ENCODE measurements at regions not wholly inside any gene's neighbourhood (a gene's known extent, or its start where the extent isn't known, plus 50 kb on each side); places are given as distances from the start of the nearest gene placed in this dataset.

DNA sequence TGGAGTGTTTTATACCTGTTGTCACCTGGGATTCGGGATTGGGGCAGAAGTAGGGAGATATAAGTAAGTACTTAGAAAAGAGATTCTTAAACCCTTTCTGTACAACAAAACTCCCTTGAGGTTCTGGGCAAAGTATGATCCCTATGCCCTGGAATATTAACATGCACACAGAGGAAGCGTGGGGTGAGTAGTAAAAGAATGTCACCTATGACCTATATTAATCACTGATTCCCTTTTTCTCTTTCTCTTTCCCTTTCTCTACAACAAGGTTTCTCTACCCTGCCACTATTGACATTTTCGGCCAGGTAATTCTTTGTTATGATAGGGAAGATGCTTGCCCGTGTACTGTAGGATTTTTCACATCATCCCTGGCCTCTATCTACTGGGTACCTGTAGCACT lies 209.7 kb upstream of the PLET1 start:
- no peak for DNase-seq

DNA sequence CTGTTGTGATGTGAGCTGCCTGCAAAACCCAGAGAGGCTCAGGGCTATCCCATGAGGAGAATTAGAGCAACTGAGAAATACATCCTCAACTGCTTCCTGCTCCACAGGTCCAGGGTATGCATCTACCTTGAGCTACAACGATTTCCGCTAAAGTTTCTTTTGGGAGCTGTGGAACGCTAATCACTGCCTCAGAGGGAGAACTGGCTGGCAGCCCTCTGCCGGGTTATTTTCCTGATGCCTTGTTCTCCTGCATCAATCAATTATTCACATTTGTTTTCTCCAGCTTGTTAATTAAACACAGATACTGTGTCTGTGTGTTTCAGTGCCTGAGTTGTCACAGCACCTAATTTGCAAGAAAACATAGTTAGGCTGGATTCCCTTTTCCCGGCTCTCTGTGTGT lies 211.1 kb upstream of the PLET1 start:
- DNase-seq: no peak

DNA sequence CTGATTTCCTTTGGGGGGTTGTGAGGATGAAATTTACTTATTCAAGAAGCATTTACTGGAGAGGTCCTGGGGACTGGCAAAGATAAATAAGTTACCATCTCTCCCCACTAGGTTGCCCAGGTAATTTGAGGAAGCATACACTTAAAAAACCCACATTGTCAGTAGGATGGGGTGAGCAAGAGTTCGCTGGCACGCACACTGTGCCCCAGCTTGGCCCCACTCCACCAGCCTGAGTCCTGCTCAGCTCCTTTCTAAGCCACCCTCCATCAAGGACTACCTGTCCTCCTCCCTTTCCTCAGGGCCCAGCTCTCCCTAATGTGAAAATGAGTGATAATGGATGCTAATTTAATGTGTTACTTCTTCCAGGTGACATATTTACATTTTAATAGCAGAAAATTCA lies 216.5 kb upstream of the PLET1 start:
- no peak for DNase-seq

DNA sequence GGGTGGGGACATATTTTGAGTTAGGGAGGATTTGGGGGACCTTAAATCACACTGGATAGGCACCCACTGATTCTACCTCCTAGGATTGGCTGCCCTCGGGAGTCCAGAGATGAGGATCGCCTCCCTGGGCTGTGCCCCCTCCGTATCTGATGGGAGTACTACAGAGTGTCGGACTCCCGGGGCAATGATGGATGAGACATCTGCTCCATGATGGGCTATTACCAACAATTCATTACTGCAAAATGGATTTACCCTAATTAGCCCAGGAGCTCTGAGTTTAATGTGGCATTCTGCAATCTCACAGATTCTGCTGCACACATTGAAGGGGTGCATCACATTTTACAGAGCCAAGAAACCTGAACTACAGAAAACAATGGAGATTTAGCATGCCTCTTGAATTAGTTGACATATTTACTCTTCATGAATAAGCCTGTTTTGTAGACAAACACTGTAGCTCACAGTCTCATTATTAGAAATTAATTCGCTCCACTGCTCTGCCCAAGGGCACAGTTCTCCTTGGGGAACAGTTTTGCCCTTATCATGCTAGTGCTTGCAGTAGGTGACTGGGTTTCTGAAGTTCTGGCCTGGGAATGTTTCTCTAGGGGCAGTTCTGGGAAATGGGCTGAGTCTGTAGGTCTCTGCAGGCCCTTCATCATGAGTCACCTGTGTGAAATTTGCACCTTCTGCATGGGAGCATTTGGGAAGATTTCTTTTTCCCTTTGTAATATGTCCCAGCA lies 217.1 kb upstream of the PLET1 start:
- DNase-seq: no peak

DNA sequence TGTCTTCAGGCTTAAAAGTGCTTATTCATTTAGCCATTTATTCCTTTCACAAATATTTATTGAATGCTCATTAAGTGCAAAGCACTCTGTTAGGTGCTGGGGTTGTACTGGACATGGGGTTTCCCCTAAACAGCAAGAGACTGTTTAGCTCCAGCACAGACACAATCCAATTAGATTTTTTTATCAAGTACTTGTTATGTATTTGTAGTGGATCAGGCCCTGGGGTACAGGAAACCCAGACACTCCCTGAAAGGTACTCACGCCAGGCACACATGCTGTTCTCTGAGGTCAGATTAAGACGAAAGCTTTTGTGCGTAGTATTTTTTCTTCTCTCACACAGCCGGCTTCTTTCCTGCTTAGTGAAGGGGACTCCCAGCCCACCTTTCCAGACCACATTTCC lies 218.1 kb upstream of the PLET1 start:
- DNase-seq: no peak

DNA sequence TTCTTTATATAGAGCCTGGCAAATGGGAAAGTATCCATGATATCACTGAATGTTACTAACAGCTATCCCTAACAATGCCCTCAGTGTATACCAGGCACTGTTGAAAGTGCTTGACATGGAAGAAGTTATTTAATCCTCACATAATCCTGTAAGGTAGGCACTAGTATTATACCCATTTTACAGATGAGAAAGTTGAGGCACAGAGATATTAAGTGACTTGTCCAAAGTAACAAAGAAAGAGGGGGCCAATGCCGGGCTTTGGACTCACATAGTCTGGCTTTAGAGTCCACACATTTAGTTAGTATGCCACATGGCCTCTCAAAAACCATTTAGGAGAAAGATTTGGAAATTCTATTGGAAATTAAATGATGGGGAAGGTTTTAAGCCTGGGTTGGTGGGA lies 220.8 kb upstream of the PLET1 start:
- DNase-seq: no peak

DNA sequence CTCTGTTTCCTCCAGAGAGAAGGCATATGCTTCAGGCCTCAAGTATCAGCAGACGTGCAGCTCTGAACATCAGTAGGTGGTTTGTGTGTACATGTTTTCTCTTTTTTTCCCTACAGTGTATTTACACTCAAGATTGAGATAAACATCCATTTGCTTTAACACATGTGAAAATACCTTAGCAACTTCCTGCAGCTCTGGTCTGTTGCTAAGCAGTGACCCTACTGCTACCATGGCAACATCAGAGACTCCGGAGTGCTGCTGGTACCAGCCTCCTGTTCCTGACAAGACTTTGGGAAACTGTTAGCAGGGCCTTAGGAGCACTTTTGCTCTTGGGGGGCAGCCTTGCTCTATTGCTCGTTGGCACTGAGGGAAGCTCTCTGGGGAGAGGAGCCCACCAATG lies 221.2 kb upstream of the PLET1 start:
- DNase-seq: no peak

DNA sequence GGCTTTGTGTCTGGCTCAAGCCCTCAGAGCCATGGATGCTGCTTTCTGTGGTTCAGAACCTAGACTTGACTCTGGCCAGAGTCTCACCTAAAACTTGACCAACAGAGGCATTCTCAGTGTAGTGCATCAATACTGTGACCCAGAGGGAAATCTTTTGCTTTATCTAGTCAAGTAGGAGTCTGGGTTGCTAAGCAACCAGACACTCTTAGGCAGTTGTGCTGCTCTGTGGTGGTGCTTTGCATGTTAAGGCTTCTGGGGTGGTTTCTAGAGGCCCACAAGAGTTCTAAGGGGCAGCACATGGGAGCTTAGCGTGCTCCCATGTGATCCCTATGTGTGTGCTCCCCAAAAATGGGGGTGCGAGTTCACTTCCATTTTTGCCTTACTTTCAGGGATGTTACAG lies 224.6 kb upstream of the PLET1 start:
- DNase-seq: no peak

DNA sequence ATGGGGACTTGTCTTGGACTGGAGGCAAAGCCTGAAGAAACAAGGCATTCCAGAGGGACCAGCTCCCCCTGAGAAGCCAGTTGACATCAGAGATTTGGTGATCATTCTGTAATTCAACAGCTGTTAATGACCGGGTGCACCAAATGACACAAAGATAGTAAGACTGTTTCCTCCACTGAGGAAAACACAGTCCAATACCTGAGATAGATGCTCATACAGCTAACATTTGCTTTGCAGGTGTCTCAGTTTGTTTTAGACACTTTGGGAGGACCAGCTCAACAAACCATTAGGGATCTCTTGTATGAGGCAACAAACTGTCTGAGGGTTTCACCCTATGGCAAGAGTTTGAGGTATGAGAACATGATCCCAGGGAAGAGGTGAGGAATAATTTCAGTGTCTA lies 237.2 kb upstream of the PLET1 start:
- DNase-seq: no peak

DNA sequence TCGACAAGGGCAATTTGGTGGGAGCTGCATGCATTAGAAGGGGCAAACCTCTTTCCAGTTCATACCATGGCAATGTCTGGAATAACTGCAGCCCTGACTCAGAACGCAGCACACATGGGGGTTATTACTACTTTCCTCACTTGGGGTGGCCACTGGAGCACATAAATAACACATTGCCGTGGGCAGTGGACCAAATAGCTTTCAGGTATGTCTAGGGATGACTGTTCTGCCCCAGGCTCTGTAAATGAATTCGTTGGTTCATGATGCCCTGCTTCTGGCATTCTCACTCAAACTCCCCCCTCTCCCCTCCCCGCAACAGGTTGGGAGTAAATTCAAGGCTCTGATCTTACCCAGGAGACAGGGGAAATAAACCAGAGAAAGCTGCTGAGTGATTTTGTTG lies 238.0 kb upstream of the PLET1 start:
- no peak for DNase-seq

DNA sequence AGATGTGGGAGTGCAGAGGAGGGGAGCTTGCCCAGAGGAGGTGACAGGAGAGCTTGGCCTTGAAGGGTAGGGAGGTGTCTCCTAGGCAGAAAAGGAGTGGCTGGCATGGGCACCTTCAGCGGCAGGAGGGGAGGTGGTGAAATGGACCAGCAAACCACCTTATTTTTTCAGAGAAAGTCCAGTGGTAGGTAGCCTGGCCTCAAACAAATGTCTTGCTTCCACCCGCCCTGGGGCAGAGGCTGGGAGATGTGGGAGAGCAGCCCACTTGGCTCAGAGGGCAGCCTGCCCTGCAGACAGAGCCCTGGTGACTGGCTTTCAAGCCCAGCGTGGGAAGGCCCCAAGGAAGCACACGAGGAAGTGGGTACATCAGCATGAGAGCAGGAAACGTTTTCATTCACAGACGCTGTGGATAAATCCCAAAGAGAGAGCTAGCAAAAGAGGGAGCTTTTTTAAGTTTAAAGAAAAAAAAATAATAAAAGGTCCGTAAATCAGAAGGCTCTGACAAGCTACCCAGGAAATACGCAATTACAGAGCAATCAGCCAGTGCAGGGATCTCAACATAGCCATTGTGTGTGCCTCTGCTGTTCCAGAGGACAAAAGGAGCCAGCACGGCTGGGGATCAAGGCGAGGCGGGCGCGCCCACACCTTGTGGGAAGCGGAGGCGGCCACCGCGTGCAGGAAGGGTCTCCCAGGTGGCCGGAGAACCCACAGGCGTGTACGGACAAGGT lies 238.7 kb upstream of the PLET1 start:
- no peak for DNase-seq

DNA sequence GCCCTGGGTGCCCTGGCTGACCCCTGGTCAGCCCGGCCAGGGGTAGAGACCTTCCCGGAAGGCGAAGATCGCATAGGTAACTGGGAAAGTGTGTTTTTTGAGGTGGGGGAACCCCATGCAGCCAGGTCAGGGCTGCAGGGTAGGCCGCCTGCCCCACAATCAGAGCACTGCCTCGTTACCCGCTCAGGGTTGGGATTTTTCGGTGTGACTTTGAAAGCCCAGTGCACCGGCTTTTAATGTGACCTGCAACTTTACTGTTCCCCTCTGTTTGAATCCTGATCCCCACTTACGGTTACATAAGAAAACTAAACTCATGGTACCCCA lies 239.2 kb upstream of the PLET1 start:
- no peak for DNase-seq

DNA sequence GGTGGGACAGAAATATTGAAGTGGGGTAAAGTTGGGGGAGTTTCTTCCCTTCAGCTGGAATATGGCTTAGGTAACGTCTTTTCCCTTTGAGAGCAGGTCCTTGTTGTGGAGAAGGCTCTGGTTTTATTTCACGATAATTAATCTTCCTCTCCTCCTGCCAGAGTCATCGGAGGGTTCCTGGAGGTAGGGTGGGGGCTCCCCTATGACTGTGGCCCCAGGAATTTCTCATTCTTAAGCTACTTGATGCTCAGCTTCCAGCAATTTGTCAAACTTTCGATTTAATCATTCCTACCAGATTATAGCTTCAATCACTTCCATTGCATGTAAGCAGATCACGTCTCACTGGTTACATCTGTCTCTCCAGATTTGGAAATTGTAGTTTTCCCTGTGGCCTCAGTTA lies 242.8 kb upstream of the PLET1 start:
- no peak for DNase-seq

DNA sequence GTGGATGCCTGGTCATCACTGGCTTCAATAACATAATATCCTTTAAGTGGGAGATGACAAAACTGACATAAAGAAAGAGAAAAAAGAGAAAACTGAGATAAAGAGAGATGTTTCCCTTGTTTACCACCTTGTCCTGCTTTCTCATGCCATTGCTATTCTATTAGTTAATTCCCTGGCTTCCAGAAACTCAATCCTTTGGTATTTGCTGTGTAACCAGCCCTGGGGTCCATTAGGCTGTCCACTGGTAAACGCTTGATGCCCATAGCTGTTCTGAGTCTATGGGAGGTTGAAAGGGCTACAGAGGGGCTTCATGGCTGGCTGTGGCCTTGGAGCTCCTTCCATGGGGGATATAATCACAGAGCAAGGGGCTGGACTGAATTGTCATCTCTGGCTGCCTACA lies 243.4 kb upstream of the PLET1 start:
- no peak for DNase-seq

DNA sequence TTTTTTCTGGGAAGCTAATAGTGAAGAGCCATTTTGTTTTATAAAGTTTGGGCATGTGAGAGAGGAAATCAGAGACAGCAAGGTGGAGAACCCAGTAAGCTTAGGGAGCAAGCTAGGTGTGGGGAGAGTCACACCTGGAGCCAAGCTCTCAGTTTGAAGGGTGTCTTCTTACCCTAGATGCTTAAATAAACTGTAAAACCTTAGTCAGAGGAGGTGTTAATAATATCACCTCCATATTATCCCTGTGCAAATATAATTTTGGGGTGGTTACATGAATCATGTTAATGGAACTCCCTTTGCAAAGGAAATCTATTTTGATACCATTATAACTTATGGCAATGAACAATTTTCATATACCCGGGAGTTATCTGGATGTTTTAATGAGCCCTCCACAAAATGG lies 246.2 kb upstream of the PLET1 start:
- no peak for DNase-seq

DNA sequence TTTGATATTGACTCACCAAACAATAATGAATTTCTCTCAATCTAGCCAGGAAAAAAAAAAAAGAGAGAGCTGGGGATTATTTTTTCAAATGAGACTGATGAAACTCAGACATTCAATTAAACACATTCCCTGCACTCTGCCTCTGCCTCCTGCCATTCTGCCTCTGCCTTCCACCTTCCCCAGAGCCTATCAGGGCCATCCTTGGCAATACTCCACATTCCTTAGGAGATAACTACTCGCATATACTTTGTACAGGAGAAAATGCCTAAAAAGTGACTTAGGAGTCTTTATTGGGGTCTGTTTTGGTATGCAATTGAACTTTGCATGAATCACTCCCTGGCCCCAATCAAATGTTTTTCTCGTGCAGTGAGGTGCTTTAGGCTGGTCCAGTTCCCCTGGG lies 246.6 kb upstream of the PLET1 start:
- DNase-seq: no peak

DNA sequence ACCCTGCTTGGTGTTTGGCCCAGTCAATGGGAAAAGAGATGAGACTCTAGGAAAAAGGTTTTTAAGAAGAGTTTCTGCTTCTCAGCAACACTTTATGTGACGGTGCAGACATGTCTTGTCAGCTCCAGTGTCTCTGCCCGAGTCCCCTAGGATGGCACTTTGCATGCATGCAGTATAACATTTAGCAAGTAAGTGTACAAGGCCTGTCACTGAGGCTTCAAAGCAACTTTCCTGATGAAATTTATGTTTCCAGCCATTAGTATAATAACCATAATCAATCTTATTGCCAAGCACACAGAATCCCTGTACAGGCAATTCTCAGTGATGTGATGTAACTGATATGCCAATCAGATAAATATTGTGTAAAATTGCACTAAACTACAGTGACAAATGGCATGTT lies 248.1 kb upstream of the PLET1 start:
- no peak for DNase-seq

DNA sequence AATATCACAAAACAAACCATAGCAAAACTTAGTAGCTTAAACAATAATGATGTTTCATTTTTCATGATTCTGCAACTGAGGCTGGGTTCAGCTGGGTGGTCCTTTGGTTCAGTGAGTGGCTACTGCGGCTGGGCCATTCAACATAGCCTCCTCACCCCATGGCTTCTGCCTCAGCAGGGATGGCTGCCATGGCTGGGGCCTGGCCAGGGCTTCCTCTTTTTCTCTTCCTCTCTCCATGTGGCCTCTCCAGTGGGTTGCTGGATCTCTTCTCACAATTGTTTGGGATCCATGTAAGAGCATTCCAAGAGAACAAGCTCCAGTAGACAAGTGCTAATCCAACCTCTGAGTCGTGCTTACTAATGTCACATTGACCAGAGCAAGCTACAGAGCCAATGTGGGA lies 248.6 kb upstream of the PLET1 start:
- no peak for DNase-seq

DNA sequence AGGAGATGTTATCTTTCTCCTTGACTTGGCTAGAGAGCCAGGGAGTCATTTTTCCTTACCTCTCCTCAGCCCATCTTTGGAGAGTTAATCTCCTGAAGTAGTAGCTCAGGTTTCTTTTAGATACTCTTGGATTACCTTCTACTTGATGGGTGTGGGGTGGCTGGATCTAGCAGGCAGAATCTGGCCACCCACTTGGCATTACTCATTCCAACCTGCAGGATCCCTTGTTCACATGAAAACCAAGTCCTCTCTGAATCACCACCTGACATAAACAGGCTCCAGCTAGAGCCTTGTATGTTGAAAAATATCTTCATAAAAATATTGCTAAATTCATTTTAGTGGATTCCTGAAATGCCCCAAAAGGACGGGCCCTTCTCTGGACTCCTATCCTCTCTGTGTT lies 250.6 kb upstream of the PLET1 start:
- DNase-seq: no peak

DNA sequence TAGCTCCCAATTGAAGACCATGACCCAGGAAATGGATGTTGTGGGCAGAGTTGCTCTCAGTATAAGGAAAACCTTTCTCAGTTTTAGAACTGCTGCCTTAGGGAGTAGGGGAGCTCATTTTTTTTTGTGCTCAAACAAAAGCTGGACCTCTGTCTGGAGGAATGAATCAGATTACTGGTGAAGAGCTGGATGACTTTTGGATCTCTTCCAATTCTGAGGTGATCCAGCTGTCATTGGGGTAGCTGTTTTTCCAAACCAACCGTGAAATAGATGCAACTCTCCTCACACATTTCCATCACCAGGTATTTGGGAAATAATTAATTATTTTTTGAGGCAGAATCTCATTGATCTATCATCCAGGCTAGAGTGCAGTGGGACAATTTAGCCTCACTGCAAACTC lies 251.3 kb upstream of the PLET1 start:
- no peak for DNase-seq

DNA sequence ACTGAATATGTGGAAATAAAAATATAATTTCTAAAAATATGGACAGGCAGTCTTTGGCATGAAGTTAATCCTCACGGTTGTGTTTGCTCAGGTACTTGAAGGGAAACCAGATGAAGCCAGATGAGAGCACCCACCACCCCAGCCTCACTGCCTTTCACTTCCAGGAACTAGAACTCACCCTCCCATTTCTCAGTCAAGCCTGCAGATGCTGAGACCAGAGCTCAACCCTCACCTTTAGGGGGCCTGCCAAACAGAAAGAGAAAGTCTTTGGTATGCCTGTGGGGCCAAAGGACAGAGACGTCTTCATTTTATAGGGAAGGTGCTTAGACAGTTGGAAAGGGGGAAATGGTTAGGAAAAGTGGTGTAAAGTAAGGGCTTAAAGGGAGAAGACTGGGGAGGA lies 252.8 kb upstream of the PLET1 start:
- no peak for DNase-seq

DNA sequence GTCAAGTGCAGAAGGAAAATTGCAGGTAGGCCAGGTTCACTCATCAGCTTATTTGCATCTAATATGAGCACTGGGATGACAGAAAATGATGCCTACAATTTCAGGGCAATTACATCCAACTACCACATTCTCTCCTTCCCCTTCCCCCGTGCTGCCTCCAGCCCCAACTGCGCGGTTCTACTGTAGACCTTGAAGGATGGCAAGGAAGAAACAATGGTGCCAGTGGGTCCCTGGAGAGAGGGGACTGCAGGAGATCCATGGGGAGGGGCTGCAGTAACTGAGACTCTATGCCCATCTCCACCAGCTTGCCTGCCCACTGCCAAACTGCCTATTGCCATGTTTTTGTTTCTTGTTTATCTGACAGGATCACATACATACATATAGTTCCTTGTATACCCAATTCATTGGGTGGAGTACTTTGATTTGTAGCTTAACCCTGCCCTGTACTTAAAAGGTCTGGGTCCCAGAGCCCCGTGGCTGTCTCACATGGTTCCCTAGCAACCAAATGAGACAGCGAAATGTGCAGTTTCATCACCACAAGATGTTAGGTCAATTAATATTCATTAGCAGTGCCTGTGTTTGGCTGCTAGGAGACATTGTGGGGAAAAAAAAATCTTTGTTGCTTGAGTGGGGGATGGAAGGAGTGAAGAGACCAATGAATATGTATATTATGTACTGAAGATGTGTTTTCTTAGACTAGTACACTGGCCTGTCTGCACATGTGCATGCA lies 253.5 kb upstream of the PLET1 start:
- no peak for DNase-seq

DNA sequence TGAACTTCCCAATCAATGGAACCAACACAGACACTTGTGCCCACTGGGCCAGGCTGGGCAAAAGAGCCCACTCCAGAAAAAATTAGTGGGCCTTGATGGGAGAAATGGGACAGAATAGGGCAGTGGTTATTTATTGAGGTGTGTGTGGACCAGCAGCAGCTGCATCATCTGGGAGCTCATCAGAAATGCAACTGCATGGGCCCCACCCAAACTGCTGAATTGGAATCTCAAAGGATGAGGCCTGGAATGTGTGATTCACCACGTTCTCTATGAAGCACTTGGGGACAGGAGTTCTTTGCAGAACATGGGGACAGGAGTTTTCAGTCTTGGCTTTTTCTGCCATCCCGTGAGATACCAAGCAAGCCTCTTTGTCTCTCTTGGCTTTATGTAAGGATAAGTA lies 255.6 kb upstream of the PLET1 start:
- DNase-seq: no peak

DNA sequence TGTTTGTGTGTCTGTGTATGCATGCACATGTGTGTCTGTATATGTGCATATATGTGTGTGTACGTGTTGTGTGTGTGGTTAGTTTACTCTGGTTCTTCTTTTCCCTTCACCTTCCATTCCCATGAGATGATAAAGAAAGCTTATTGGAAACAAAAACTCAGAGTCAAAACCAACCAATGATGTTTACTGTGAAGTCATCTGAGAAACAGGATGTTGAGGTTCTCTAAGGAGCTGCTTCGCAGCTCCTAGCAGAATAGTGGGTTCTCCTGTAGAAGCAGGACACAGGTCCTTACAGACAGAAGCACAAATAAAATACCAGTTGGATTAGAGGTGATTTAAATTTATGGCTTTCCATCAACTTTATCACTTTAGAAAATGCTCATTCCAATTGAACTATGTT lies 256.1 kb upstream of the PLET1 start:
- DNase-seq: no peak

DNA sequence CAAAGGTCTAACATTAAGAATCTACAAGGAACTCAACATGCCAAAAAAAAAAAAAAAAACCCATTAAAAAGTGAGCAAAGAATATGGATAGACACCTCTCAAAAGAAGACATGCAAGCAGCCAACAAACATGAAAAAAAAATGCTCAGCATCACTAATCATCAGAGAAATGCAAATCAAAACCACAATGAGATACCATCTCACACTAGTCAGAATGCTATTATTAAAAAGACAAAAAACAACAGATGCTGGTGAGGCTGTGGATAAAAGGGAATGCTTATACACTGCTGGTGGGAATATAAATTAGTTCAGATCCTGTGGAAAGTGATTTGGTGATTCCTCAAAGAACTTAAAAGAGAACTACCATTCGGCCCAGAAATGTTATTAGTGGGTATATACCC lies 257.7 kb upstream of the PLET1 start:
- no peak for DNase-seq
